Kidney (tissue), 13 donors: ENCODE measurements at regions not wholly inside any gene's neighbourhood (a gene's known extent, or its start where the extent isn't known, plus 50 kb on each side); places are given as distances from the start of the nearest gene placed in this dataset.
"Not testable (repeated sequence)": the region's sequence is repeated elsewhere in the genome, so short reads cannot be mapped to it uniquely, and the experiment has no call there.

Experiments used
- DNase-seq, 5 donors: peaks; one replicate each; pipeline ENCODE4 v3.0.0-alpha.2; 2013 to 2020
- FAIRE-seq: peaks from 2 replicates; lab custom pipeline; 2012; peaks lifted over from hg19 to GRCh38; lab: Jason Lieb, UNC
- H3K27ac ChIP-seq, 2 donors: one replicate each; pipeline ENCODE4 v1.7.0; 2013; ENCODE audit warnings: low read depth in 2 of 2, low read length in 2 of 2, inconsistent platforms in 1 of 2
- H3K27me3 ChIP-seq: one replicate; pipeline ENCODE4 v1.7.1; 2013; ENCODE audit warnings: low read length, inconsistent platforms; ENCODE audit not compliant: control insufficient read depth, insufficient read depth
- H3K36me3 ChIP-seq, 3 donors: one replicate each; pipeline versions ENCODE4 v1.7.0 to v1.7.1; 2013; ENCODE audit warnings: low read length in 3 of 3, control low read depth in 1 of 3, inconsistent platforms in 1 of 3; ENCODE audit not compliant: insufficient read depth in 3 of 3, control insufficient read depth in 2 of 3
- H3K4me1 ChIP-seq, 3 donors: one replicate each; pipeline versions ENCODE4 v1.7.0 to v1.7.1; 2013; ENCODE audit warnings: low read length in 3 of 3, inconsistent platforms in 1 of 3, low read depth in 1 of 3; ENCODE audit not compliant: control insufficient read depth in 2 of 3, insufficient read depth in 2 of 3
- H3K4me3 ChIP-seq, 3 donors: one replicate each; pipeline versions ENCODE4 v1.7.0 to v1.8.1; 2013; ENCODE audit warnings: low read length in 3 of 3, control low read depth in 1 of 3, inconsistent platforms in 1 of 3
- H3K9ac ChIP-seq, 3 donors: one replicate each; pipeline versions ENCODE4 v1.7.0 to v1.7.1; 2013; ENCODE audit warnings: low read length in 3 of 3, control low read depth in 1 of 3, inconsistent platforms in 1 of 3
- H3K9me3 ChIP-seq, 3 donors: one replicate each; pipeline versions ENCODE4 v1.7.0 to v1.7.1; 2013; ENCODE audit warnings: low read length in 3 of 3, control low read depth in 1 of 3, inconsistent platforms in 1 of 3; ENCODE audit not compliant: control insufficient read depth in 2 of 3, insufficient read depth in 1 of 3
- CTCF ChIP-seq: IDR thresholded peaks from 3 replicates; pipeline ENCODE4 v1.5.1; 2012; ENCODE audit warnings: mild to moderate bottlenecking, moderate library complexity, borderline replicate concordance; ENCODE audit not compliant: insufficient read depth; ENCODE audit errors: extremely low read depth
- intact Hi-C: fragments of 100-400 bp; cut with DNase I; formaldehyde crosslinking; loops from one replicate; pipeline ENCODE4 v1.11.1; 2022
- donor health status: control.
- donor health status: control.
- donor health status: control.
- donor health status: control.
- donor health status: control.
- donor health status: DM: yes; HTN: yes; CAD: no.
- donor health status: Normal renal cell carcinoma (clear cell type).

DNA sequence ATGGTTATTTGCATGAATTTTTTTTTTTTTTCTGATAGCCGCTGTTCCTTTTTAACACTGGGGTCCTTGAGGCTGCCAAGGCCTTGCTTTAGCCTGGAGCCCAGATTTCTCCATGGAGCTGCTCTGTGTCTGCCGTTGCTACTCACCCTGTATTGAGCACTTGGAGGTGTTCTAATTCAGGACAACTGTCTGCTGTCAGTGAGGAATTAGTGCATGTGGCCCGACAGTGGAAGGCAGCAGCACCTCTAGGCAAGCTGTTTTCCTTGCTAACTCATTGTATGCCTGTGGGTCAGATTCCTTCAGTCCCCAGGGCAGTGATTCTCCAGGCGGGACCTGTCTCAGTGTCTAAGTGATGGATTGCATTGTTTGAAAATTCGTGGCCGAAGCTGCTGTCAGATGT lies 147.7 kb upstream of the DPP10 start:
- DNase-seq (peak in 1 of 5 donors; percentile 7), FAIRE-seq (no peak)
- Histone ChIP-seq H3K27me3 (no peaks in the 10 kb centered on the region), H3K27ac (no peak overlapping the region), H3K9ac (no peak overlapping the region), H3K36me3 (no peaks in the 10 kb centered on the region), H3K4me3 (no peak overlapping the region), H3K4me1 (no peaks in the 10 kb centered on the region), H3K9me3 (no peaks in the 10 kb centered on the region)
- TF ChIP-seq CTCF, result no peak
- intact Hi-C loops, result no loop called here

DNA sequence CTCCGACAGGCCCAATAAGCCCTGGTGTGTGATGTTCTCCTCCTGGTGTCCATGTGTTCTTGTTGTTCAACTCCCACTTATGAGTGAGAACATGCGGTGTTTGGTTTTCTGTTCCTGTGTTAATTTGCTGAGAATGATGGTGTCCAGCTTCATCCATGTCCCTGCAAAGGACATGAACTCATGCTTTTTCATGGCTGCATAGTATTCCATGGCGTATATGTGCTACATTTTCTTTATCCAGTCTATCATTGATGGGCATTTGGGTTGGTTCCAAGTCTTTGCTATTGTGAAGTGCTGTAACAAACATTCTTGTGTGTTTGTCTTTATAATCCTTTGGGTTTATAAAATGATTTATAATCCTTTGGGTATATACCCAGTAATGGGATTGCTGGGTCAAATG lies 142.1 kb upstream of the DPP10 start:
- intact Hi-C loops, H3K9ac ChIP-seq, H3K27ac ChIP-seq, H3K4me1 ChIP-seq, H3K9me3 ChIP-seq, H3K36me3 ChIP-seq, H3K27me3 ChIP-seq, DNase-seq, FAIRE-seq, H3K4me3 ChIP-seq: not testable (repeated sequence)

GRCh38 chr2:114316532-114317300 lies 125.7 kb upstream of the DPP10 start:
- peak in 1 of 5 donors; percentile 16 for DNase-seq

GRCh38 chr2:114330594-114330993 lies 111.8 kb upstream of the DPP10 start:
- intact Hi-C loops, result no loop called here
- H3K27ac ChIP-seq, result no peak overlapping the region
- TF ChIP-seq CTCF, result no peak
- no peak overlapping the region for H3K9ac ChIP-seq
- DNase-seq (no peak), FAIRE-seq (no peak)
- no peaks in the 10 kb centered on the region for H3K36me3 ChIP-seq
- no peak overlapping the region for H3K4me3 ChIP-seq
- no peaks in the 10 kb centered on the region for H3K4me1 ChIP-seq
- H3K9me3 ChIP-seq, result no peaks in the 10 kb centered on the region
- H3K27me3 ChIP-seq, result no peaks in the 10 kb centered on the region

More at GRCh38 chr2:114316532-114317300, 125.7 kb upstream of the DPP10 start:
- Histone ChIP-seq H3K36me3 (no peaks in the 10 kb centered on the region), H3K4me3 (no peak overlapping the region), H3K4me1 (no peaks in the 10 kb centered on the region), H3K9me3 (no peaks in the 10 kb centered on the region), H3K9ac (no peak overlapping the region), H3K27me3 (no peaks in the 10 kb centered on the region), H3K27ac (no peak overlapping the region)
- FAIRE-seq, result no peak
- intact Hi-C loops, result no loop called here
- TF ChIP-seq CTCF, result no peak
